Mesendoderm (in vitro differentiated cells): ENCODE measurements at regions not wholly inside any gene's neighbourhood (a gene's known extent, or its start where the extent isn't known, plus 50 kb on each side); places are given as distances from the start of the nearest gene placed in this dataset.

ENCODE experiments used
- DNase-seq: peaks from one replicate; pipeline ENCODE4 v3.0.0; 2013
- H2AK5ac ChIP-seq: 2 replicates; pipeline ENCODE4 v1.6.1; 2013; ENCODE audit warnings: low read length, inconsistent platforms
- H2BK120ac ChIP-seq: 2 replicates; pipeline ENCODE4 v1.6.1; 2013; ENCODE audit warnings: low read depth, mild to moderate bottlenecking, low read length, moderate library complexity, mixed read lengths
- H2BK15ac ChIP-seq: replicated peaks from 2 replicates; pipeline ENCODE4 v1.6.1; 2013; ENCODE audit warnings: low read depth, mild to moderate bottlenecking, moderate library complexity
- H2BK5ac ChIP-seq: 2 replicates; pipeline ENCODE4 v1.6.1; 2013; ENCODE audit warnings: low read length, inconsistent platforms
- H3K18ac ChIP-seq: 2 replicates; pipeline ENCODE4 v1.6.1; 2013; ENCODE audit warnings: mild to moderate bottlenecking, low read length, mixed read lengths
- H3K23ac ChIP-seq: one replicate; pipeline ENCODE4 v1.6.1; 2013; ENCODE audit warnings: low read length
- H3K27ac ChIP-seq: 2 replicates; pipeline ENCODE4 v1.5.1; 2013; ENCODE audit warnings: low read depth, mild to moderate bottlenecking, inconsistent platforms, low read length, moderate library complexity
- H3K27me3 ChIP-seq: 2 replicates; pipeline ENCODE4 v1.6.1; 2013; ENCODE audit warnings: low read length, control low read depth, mild to moderate bottlenecking, inconsistent platforms; ENCODE audit not compliant: insufficient read depth, poor library complexity
- H3K36me3 ChIP-seq: 2 replicates; pipeline ENCODE4 v1.6.1; 2013; ENCODE audit warnings: low read length, inconsistent platforms; ENCODE audit not compliant: control insufficient read depth, insufficient read depth
- H3K4ac ChIP-seq: one replicate; pipeline ENCODE4 v1.6.1; 2013; ENCODE audit warnings: low read depth, mild to moderate bottlenecking, low read length, moderate library complexity
- H3K4me1 ChIP-seq: 2 replicates; pipeline ENCODE4 v1.6.1; 2013; ENCODE audit warnings: low read depth, low read length, inconsistent platforms; ENCODE audit not compliant: control insufficient read depth
- H3K4me2 ChIP-seq: 2 replicates; pipeline ENCODE4 v1.6.1; 2013; ENCODE audit warnings: low read length
- H3K4me3 ChIP-seq: 2 replicates; pipeline ENCODE4 v1.5.1; 2013; ENCODE audit warnings: mild to moderate bottlenecking, low read length
- H3K56ac ChIP-seq: one replicate; pipeline ENCODE4 v1.6.1; 2013; ENCODE audit warnings: low read length
- H3K79me1 ChIP-seq: 2 replicates; pipeline ENCODE4 v1.6.1; 2013; ENCODE audit warnings: low read length, inconsistent platforms
- H3K79me2 ChIP-seq: 2 replicates; pipeline ENCODE4 v1.6.1; 2013; ENCODE audit warnings: mild to moderate bottlenecking, low read length; ENCODE audit not compliant: control insufficient read depth, insufficient read depth
- H3K9ac ChIP-seq: 2 replicates; pipeline ENCODE4 v1.6.1; 2013; ENCODE audit warnings: low read length, inconsistent platforms
- H4K5ac ChIP-seq: one replicate; pipeline ENCODE4 v1.6.1; 2013; ENCODE audit warnings: low read length
- H4K8ac ChIP-seq: one replicate; pipeline ENCODE4 v1.6.1; 2013; ENCODE audit warnings: low read depth, mild to moderate bottlenecking, control low read depth, low read length, moderate library complexity
- WGBS: extraction: QIAGEN DNeasy Blood & Tissue Kit; methylation state at CpG from one replicate; pipeline ENCODE4 v1.1.7; 2013; ENCODE audit warnings: low lambda C conversion rate, missing lambda C conversion rate; ENCODE audit not compliant: insufficient coverage; ENCODE audit errors: extremely low coverage; 5-methylcytosine and 5-hydroxymethylcytosine counted together

GRCh38 chr13:34255711-34256110 is 437.8 kb downstream of the RFC3 start:
- Histone ChIP-seq H3K27ac (no peak overlapping the region), H2BK5ac (no peak overlapping the region), H3K4me1 (no peaks in the 10 kb centered on the region), H3K4me3 (no peak overlapping the region), H3K4me2 (no peak overlapping the region), H3K27me3 (no peaks in the 10 kb centered on the region), H3K18ac (no peak overlapping the region), H3K9ac (no peak overlapping the region), H4K8ac (no peak overlapping the region), H2BK15ac (no peak overlapping the region), H3K56ac (no peak overlapping the region), H3K23ac (no peak overlapping the region), H3K36me3 (no peaks in the 10 kb centered on the region), H2AK5ac (no peak overlapping the region), H3K4ac (no peak overlapping the region), H3K79me2 (no peaks in the 10 kb centered on the region), H4K5ac (no peak overlapping the region), H2BK120ac (no peak overlapping the region), H3K79me1 (no peaks in the 10 kb centered on the region)
- no peak for DNase-seq
- WGBS, result no CpG with 5 or more reads among the region's 3 CpGs

DNA sequence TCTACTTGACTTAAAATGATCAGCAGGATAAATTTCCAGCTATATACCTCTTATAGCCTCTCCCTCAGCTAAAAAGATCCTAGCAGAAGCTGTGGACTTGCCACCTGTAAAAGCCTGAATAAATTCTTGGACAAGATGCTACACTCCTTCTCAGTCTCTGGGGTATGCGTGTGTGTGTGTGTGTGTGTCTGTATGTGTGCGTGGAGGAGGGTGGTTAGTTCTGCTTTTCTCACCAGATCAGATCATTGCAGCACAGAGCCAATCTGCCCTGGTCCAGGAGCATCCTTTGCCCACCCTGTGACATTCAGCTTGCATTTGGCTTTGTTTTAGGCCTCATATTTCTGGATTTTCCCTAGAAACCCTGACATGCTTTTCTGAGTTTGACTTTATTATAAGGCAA is 438.3 kb downstream of the RFC3 start:
- H3K4me3 ChIP-seq, result no peak overlapping the region
- H2BK15ac ChIP-seq, result no peak overlapping the region
- H3K4me1 ChIP-seq, result no peaks in the 10 kb centered on the region
- no peak overlapping the region for H3K27ac ChIP-seq
- H2BK120ac ChIP-seq, result no peak overlapping the region
- no peak overlapping the region for H3K4ac ChIP-seq
- H4K5ac ChIP-seq, result no peak overlapping the region
- DNase-seq, result no peak
- H3K9ac ChIP-seq, result no peak overlapping the region
- H2BK5ac ChIP-seq, result no peak overlapping the region
- no peak overlapping the region for H3K4me2 ChIP-seq
- no peak overlapping the region for H3K23ac ChIP-seq
- no peak overlapping the region for H3K56ac ChIP-seq
- H2AK5ac ChIP-seq, result no peak overlapping the region
- no peaks in the 10 kb centered on the region for H3K27me3 ChIP-seq
- no peaks in the 10 kb centered on the region for H3K36me3 ChIP-seq
- no peak overlapping the region for H4K8ac ChIP-seq
- no peaks in the 10 kb centered on the region for H3K79me1 ChIP-seq
- no CpG with 5 or more reads among the region's 2 CpGs for WGBS
- H3K79me2 ChIP-seq, result no peaks in the 10 kb centered on the region
- no peak overlapping the region for H3K18ac ChIP-seq

DNA sequence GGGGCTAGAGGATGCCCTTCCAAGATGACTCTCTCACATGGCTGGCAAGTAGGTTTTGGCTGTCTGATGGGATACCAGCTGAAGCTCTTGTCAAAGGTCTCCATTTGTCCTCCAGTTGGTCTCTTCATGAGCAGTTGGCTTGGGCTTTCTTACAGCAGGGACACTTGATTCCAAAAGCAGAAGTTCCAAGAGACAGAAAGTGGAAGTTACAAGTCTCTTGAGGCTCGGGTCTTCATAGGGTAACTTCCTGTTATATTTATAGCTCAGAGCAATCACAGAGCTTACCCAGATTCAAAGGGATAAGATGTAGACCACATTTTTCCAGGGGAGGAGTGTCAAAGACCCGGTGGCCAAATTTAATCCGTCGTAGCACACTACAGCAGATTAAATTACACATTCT is 440.0 kb downstream of the RFC3 start:
- H2BK120ac ChIP-seq, result no peak overlapping the region
- H3K4me2 ChIP-seq, result no peak overlapping the region
- no peak overlapping the region for H3K18ac ChIP-seq
- no peak overlapping the region for H2BK5ac ChIP-seq
- WGBS, result no CpG with 5 or more reads among the region's 4 CpGs
- H3K23ac ChIP-seq, result no peak overlapping the region
- no peaks in the 10 kb centered on the region for H3K4me1 ChIP-seq
- H3K27me3 ChIP-seq, result no peaks in the 10 kb centered on the region
- H3K79me1 ChIP-seq, result no peaks in the 10 kb centered on the region
- H2BK15ac ChIP-seq, result no peak overlapping the region
- H3K9ac ChIP-seq, result no peak overlapping the region
- H3K36me3 ChIP-seq, result no peaks in the 10 kb centered on the region
- H4K8ac ChIP-seq, result no peak overlapping the region
- H3K79me2 ChIP-seq, result no peaks in the 10 kb centered on the region
- no peak overlapping the region for H3K4ac ChIP-seq
- H2AK5ac ChIP-seq, result no peak overlapping the region
- no peak overlapping the region for H4K5ac ChIP-seq
- H3K56ac ChIP-seq, result no peak overlapping the region
- no peak overlapping the region for H3K4me3 ChIP-seq
- H3K27ac ChIP-seq, result no peak overlapping the region
- DNase-seq, result no peak

- Histone ChIP-seq H3K79me1 (no peaks in the 10 kb centered on the region), H2AK5ac (no peak overlapping the region), H3K4ac (no peak overlapping the region), H3K36me3 (no peaks in the 10 kb centered on the region), H2BK5ac (no peak overlapping the region), H3K4me3 (no peak overlapping the region), H3K27me3 (no peaks in the 10 kb centered on the region), H3K9ac (no peak overlapping the region), H4K8ac (no peak overlapping the region), H4K5ac (no peak overlapping the region), H3K18ac (no peak overlapping the region), H3K56ac (no peak overlapping the region), H3K79me2 (no peaks in the 10 kb centered on the region), H2BK15ac (no peak overlapping the region), H3K4me2 (no peak overlapping the region), H3K27ac (no peak overlapping the region), H3K23ac (no peak overlapping the region), H3K4me1 (no peaks in the 10 kb centered on the region), H2BK120ac (no peak overlapping the region)
- DNase-seq, result no peak
- no CpG with 5 or more reads among the region's 4 CpGs for WGBS
Measured at GRCh38 chr13:34258646-34259386, 440.9 kb downstream of the RFC3 start.

GRCh38 chr13:34263681-34264080 is 445.7 kb downstream of the RFC3 start:
- no peak overlapping the region for H3K27ac ChIP-seq
- no peak overlapping the region for H2BK120ac ChIP-seq
- H3K9ac ChIP-seq, result no peak overlapping the region
- no peak for DNase-seq
- H3K27me3 ChIP-seq, result no peaks in the 10 kb centered on the region
- no peak overlapping the region for H3K4me2 ChIP-seq
- H3K4me3 ChIP-seq, result no peak overlapping the region
- no peak overlapping the region for H3K18ac ChIP-seq
- H3K79me1 ChIP-seq, result no peaks in the 10 kb centered on the region
- no peak overlapping the region for H2BK15ac ChIP-seq
- no peak overlapping the region for H3K56ac ChIP-seq
- no peak overlapping the region for H4K8ac ChIP-seq
- no peak overlapping the region for H3K23ac ChIP-seq
- H4K5ac ChIP-seq, result no peak overlapping the region
- no peak overlapping the region for H2AK5ac ChIP-seq
- no CpG with 5 or more reads among the region's 4 CpGs for WGBS
- no peaks in the 10 kb centered on the region for H3K79me2 ChIP-seq
- H2BK5ac ChIP-seq, result no peak overlapping the region
- no peaks in the 10 kb centered on the region for H3K4me1 ChIP-seq
- no peak overlapping the region for H3K4ac ChIP-seq
- no peaks in the 10 kb centered on the region for H3K36me3 ChIP-seq
